ENCODE measurements at regions not wholly inside any gene's neighbourhood (a gene's known extent, or its start where the extent isn't known, plus 50 kb on each side); places are given as distances from the start of the nearest gene placed in this dataset.

GRCh38 chrX:3479026-3479425 is 132.6 kb upstream of the MXRA5 start:
- Histone ChIP-seq H3K27ac (ENCODE audit: low read depth, low read length) (no peak overlapping the region), H3K23ac (ENCODE audit: insufficient read length) (no peak overlapping the region), H3K79me2 (ENCODE audit: control insufficient read depth in 1 of 2, insufficient read depth in 2 of 2, low read length in 2 of 2) (no peaks in the 10 kb centered on the region), H3K18ac (ENCODE audit: extremely low read depth, low read length) (no peak overlapping the region), H2AFZ (ENCODE audit: low read length) (no peak overlapping the region), H2AK5ac (ENCODE audit: low read depth, low read length) (no peak overlapping the region), H3K4me2 (ENCODE audit: insufficient read depth in 1 of 2, low read depth in 2 of 2, low read length in 2 of 2) (no peak overlapping the region), H3K79me1 (ENCODE audit: low read depth, low read length) (no peaks in the 10 kb centered on the region), H3K4me3 (ENCODE audit: extremely low read depth in 1 of 4, insufficient read depth in 2 of 4, low read depth in 3 of 4, low read length in 4 of 4) (no peak overlapping the region), H2BK120ac (replicated peaks; ENCODE audit: low read depth, low read length) (no peak overlapping the region), H2BK12ac (ENCODE audit: low read depth, low read length) (no peak overlapping the region), H2BK20ac (ENCODE audit: low read length) (no peak overlapping the region), H3K4me1 (replicated peaks in 1 of 4; ENCODE audit: control insufficient read depth in 3 of 4, insufficient read depth in 4 of 4, low read length in 3 of 4) (no peaks in the 10 kb centered on the region), H3K9me3 (ENCODE audit: insufficient read depth in 2 of 2, low read depth in 1 of 2, low read length in 1 of 2) (no peaks in the 10 kb centered on the region), H3K56ac (replicated peaks; ENCODE audit: insufficient read length, low read depth, low read length) (no peak overlapping the region), H2BK15ac (ENCODE audit: low read length) (no peak overlapping the region), H3K4ac (replicated peaks; ENCODE audit: insufficient read length, low read depth, low read length) (no peak overlapping the region), H2BK5ac (ENCODE audit: low read depth, low read length) (no peak overlapping the region), H4K91ac (replicated peaks; ENCODE audit: insufficient read length, low read length) (no peak overlapping the region), H3K14ac (ENCODE audit: insufficient read length) (no peak overlapping the region), H3K9ac (replicated peaks in 1 of 4; ENCODE audit: extremely low read depth in 1 of 4, low read depth in 3 of 4, low read length in 3 of 4) (no peak overlapping the region), H4K5ac (ENCODE audit: insufficient read length, low read depth, low read length) (no peak overlapping the region), H4K8ac (ENCODE audit: extremely low read depth, insufficient read depth, low read length) (no peak overlapping the region), H3K36me3 (ENCODE audit: control insufficient read depth in 2 of 4, insufficient read depth in 4 of 4, low read length in 3 of 4) (no peaks in the 10 kb centered on the region), H4K20me1 (replicated peaks in 1 of 2; ENCODE audit: control insufficient read depth in 1 of 2, insufficient read depth in 2 of 2, low read length in 2 of 2) (no peaks in the 10 kb centered on the region), H3K23me2 (ENCODE audit: low read depth, low read length) (no peaks in the 10 kb centered on the region), H3K27me3 (replicated peaks in 1 of 4; ENCODE audit: control insufficient read depth in 3 of 4, extremely low read depth in 1 of 4, insufficient read depth in 3 of 4, low read length in 3 of 4) (no peaks in the 10 kb centered on the region)
- TF ChIP-seq JUN (IDR thresholded peaks at IDR 0.05; ENCODE audit: low read depth, low read length) (no peak), RNF2 (IDR thresholded peaks at IDR 0.05; ENCODE audit: borderline replicate concordance, low read depth, low read length, missing control alignments, poor library complexity, severe bottlenecking) (no peak)
- ChIA-PET CTCF (ENCODE audit: partially characterized antibody) (no interaction called here), POLR2A (ENCODE audit: partially characterized antibody) (no interaction called here)
- DNase-seq (ENCODE audit: low read depth in 1 of 2, low spot score in 2 of 2) (no peak), FAIRE-seq (no peak)
- WGBS, 2 experiments (ENCODE audit: extremely low coverage in 1 of 2, insufficient coverage in 1 of 2, insufficient read length in 1 of 2, insufficient replicate concordance in 2 of 2, low coverage in 1 of 2, low lambda C conversion rate in 2 of 2, missing lambda C conversion rate in 1 of 2): 82% methylated on average over 4 of the region's 4 CpGs; no CpG with 5 or more reads in 1 of the 2 experiments

Measured in H1 (cell line).